SW480 (cell line): ENCODE measurements at regions not wholly inside any gene's neighbourhood (a gene's known extent, or its start where the extent isn't known, plus 50 kb on each side); places are given as distances from the start of the nearest gene placed in this dataset.
"Not testable (repeated sequence)": the region's sequence is repeated elsewhere in the genome, so short reads cannot be mapped to it uniquely, and the experiment has no call there.

ENCODE experiments used
- DNase-seq: peaks from one replicate; pipeline ENCODE4 v3.0.0-alpha.2; 2016; ENCODE audit warnings: low spot score

- not testable (repeated sequence) for DNase-seq
Observed at GRCh38 chr21:35800796-35801385, 259.4 kb downstream of the SETD4 start.

GRCh38 chr21:35796844-35797243 lies 263.5 kb downstream of the SETD4 start:
- DNase-seq: no peak

- not testable (repeated sequence) for DNase-seq
Observed at GRCh38 chr21:35794527-35794926, 265.8 kb downstream of the SETD4 start.

DNA sequence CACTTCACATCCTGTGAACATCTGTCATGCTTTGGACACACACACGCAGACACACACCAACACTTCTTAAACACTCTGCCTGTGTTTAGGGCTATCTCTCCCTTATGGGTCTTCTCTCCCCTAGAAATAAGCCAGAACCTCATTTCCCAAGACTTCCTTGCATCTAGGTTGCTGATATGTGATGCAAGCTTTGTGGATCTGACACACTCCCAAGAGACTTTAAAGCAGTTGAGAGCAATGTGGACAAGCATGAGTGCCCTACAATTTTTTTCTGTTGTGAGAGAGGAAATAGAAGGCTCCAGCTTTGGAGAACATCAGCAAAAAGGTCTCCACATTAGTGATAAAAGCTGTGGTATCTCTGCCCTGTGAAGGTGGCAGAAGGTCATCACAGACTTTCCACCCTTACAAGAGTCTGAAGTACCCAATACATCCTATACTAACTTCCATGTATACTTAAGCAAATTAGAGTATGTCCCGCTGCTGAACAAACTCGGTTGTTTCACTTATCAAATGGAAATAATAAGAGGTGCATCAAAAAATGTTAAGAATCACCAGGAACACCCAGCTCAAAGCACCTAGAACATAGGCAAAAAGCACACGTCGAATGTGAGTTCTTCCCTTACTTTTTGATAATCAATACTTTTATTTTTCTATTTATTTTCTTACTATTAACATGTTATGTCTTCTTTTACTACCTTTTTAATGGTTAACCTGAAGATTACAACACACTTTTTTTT lies 267.6 kb downstream of the SETD4 start:
- no peak for DNase-seq

DNA sequence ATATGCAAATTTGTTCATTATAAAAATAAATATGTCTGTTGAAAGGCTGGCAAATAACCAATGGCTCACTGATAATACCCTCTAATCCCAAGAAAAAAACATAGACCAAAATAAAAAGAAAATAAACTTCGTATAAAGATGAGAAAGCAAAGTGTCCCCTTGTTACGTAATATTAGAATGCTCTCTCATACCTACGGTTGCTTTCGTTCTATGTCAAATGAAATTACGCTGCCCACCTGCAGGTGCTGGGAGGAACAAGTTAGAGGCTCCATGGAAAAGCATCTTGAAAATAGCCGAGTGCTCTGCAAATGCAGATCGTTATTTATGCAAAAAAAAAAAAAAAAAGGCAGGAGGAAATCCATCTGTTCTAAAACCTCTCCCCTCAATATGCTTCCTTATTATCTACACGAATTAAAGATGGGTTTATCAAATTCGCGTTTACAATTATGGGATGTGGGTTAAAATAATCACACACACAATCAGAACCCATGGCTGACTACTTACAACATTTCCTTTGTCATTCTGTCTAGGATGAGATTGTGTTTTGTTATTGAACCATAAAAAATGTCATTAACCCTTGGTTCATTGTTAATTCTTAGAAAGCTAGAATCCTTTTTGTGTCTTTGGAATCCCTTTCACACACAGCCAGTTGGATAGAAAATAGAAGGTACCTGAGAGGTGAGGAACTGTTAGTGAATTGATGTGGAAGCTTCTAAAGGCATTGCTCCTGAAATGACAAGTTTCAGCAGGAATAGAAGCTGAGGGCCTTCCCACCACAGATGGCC lies 268.6 kb downstream of the SETD4 start:
- DNase-seq: no peak

GRCh38 chr21:35783721-35784120 lies 276.6 kb downstream of the SETD4 start:
- peak; percentile 66 for DNase-seq

DNA sequence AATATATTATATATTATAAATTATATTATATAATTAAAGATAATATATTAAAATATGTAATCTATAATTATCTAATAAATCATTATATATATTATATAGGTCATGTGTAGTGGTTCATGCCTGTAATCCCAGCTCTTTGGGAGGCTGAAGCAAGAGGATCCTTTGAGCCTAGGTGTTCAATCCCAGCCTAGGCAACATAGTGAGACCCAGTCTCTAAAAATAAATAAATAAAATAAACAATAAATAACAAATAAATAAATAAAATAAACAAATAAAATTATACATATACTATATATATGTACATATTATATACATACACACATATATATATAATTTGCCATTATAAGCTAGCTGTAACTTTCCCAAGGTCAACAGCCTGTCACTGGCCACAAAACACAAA lies 277.7 kb downstream of the SETD4 start:
- no peak for DNase-seq

DNA sequence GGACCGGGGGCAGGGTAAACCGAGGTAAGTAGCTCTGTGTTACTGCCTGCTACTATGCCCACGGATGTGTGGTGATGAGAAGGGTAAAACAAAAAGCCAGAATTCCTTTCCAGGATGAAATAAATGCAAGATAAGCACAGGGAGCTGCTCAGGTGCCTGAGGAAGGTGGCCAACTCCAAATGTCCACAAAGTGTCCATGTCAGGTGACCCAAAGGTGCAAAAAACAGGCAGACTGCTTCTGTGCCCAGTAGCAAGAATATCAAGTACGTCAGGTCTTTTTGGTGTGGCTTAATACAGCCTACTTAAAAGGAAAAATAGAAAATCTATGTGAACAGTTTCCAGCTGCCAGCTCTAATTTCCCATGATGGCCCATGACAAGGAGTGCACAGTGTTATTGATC lies 279.3 kb downstream of the SETD4 start:
- no peak for DNase-seq

DNA sequence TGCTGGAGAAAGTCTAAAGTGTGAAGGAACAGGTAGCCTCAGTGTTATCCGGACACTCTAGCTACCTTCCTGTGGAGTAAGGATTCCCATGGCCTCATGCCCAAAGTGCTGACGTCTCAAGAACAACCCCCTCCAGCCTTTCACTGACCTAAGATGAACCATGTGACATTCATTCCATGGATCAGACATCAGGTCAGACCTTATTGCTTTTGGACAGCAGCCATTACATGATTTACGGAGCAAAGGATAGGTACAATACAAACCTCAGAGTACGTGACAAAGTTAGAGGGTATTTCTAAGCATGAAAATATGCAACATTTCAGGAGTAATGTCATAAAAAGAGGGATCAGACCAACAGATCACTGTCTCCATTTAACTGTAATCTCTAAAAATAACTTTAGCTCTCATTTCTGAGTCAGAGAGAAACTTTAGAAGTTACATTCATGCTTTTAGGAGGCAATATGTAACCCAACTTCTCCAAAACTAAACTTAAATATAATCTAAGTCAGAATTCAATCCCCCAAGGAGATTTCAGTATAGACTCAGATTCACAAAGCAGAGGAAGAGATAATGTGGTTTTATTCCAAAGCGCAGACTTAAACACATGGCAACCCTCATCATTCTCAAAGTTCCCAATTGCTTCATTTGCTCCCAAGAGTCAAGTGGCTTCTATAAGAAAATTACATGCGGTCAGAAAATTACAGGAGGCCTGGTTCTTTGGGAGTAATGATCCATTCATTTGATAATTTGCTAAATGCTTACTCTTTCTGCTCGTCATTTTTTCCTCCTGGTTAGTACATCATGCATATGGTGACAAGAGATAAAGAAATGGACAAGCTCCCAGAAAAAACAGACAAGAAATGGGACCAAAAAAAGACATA lies 280.4 kb downstream of the SETD4 start:
- no peak for DNase-seq

DNA sequence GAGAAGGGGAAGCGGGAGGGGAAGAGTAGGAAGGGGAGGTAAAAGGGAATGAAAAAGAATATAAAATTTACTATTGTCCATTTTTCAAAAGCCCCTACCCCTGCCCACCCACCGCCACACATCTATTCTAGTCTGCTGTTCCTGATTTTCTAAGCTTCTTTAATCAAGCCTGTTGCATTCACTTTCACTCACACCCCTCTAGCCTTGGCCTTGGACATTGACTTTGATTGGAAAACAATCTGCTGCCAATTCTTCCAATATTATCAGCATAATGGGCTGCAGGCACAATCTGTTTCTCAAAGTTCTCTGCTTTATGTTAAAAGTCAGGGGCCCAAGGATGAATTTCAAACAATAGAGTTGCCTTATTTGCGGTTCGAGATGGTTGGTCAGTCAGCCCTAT lies 281.2 kb downstream of the SETD4 start:
- DNase-seq: no peak

DNA sequence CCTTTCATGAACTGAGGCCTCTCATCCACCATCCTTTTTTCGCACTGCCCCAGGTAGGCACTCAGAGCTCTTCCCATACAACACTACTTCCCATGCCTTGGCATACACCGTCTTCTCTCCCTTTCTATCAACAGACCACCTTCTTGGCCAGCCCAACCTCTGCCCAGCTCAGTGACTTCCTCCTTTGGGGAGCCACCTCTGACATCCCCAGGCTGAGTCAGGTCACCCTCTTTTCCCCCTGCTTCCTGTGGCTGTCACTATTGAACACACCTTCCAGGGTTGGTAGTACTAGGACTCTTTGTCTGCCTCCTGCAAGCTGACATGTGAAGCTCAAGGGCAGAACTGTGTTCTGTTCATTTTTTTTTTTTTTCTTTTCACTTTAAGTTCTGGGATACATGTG lies 283.2 kb downstream of the SETD4 start:
- DNase-seq: no peak

DNA sequence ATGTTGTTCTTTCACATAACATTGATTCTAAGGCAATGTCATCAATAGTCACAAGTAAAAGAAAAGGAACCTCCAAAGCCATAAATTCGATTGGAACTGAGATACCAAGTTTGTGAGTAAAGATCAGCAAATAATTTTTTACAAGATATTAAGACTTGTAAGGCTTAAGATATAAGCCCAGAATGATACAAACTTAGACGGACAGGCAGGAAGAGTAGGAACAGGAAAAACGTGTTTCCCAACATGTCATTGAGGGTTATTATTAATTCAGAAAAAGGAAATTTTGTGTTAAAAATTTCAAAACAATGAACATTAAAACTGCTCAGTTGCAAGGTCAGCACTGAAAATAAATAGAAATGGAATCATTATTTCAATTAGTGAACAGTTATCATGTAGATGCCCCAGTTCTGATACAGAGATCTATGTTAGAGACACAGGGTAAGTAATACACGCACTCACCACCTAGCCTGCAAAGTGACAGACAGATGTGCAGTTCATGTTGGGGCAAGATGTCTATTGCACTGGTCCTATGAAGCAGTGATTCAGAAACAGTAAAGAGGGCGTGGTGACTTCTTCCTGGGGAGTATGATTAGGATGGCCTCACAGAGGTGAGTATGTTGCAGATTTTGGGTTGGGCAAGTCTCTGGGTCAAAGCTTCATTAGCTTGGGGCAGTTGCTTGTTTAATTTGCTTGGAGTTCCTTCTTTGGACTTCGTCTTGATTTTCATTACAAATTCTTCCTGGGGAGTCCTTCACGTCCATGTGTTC lies 284.4 kb downstream of the SETD4 start:
- DNase-seq: no peak

GRCh38 chr21:35770101-35770945 lies 290.0 kb downstream of the SETD4 start:
- DNase-seq: no peak

DNA sequence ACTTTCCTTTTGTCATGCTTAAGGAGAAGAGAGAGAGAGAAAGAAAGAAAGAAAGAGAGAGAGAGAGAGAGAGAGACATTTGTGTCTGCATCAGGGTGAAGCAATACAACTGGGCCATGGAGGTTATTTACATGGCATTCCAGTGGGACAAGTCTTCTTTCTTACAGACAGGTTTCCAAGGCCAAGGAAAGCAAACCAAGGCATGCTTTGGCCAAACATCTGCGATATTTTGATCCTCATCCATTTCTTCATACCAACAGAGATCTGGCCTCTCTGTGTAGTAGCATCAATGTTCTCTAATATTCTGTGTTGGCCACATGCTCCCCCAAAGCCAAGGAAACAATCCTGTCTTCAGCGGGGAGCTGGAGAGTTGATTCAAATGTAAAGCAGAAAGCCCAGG lies 292.1 kb downstream of the SETD4 start:
- no peak for DNase-seq

DNA sequence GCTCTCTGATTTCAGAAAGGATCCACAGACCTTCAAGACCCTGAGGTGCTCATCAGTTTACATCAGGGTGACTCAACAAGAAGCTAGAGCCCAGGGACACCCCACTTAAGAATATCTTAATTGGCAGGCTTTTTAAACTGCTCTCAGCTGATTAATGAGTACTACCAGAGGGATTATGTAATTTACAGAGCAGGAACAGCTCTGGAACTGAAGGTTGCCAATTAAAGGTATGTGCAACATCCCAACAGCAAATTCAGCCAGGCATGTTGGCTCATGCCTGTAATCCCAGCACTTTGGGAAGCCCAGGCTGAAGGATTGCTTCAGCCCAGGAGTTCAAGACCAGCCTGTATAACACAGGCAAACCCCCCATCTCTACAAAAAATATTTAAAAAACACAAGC lies 295.7 kb downstream of the SETD4 start:
- no peak for DNase-seq

DNA sequence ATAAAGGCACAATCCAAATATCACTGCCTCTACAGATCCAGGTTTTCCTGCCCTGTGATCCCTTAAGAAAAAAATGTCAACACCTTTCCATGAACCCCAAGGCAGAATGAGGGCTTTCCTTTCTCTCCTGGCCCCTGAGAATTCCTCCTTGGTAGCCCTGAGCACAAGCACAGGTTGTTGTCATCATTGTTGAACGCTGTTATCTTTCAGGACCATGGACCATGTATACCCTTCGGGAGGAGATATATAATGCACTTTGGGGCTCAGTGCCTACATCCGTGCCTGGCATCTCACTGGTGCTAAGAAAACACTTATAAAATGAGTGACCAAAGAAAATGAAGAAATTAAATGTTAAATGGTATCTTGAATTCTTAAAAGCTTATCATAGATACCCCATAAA lies 296.2 kb downstream of the SETD4 start:
- DNase-seq: no peak

GRCh38 chr21:35754583-35754982 lies 305.7 kb downstream of the SETD4 start:
- DNase-seq: no peak

- no peak for DNase-seq
Observed at GRCh38 chr21:35753308-35753707, 307.0 kb downstream of the SETD4 start.

DNA sequence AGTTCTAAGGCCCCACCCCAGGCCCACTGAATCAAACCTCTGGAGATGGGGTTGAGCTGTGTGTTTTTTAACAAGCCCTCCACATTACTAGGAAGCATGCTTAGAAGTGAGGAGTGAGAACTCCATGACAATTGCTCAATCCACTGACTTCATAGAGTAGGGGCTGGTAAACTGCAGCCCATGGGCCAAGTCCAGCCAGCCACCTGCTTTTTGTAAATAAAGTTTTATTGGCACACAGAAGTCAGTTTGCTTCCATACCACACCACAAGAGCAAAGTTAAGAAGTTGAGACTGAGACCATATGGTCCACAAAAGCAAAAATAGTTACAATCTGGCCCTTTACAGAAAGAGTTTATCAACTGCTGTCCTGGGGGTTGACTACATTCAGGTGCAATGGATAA lies 309.2 kb downstream of the SETD4 start:
- no peak for DNase-seq

DNA sequence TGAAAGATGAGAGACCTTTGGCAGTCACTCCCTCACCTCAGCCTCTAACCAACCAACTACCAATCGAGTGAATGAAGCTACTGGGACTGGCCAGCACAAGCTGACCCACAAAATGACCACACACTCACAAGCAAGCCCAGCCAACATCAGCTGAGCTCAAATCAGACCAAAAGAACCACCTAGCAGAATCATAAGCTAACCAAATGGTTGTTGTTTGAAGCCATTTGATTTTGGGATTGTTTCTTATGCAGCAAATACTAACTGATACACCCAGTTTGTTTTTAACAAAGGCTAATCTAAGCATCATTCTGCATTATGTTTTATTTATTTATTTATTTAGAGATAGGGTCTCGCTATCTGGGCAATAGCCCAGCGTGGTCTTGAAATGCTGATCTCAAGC lies 310.4 kb downstream of the SETD4 start:
- DNase-seq: no peak
